Thymus (tissue), 11 donors: ENCODE measurements at regions not wholly inside any gene's neighbourhood (a gene's known extent, or its start where the extent isn't known, plus 50 kb on each side); places are given as distances from the start of the nearest gene placed in this dataset.

Source experiments
- DNase-seq, 9 donors: peaks; one replicate each; pipeline ENCODE4 v3.0.0-alpha.2; 2013; ENCODE audit warnings: low spot score in 9 of 9, low read depth in 6 of 9, missing footprints in 1 of 9
- H3K27ac ChIP-seq, 2 donors: one replicate each; pipeline ENCODE4 v1.5.1; 2013; ENCODE audit warnings: control low read depth in 1 of 2, low read depth in 1 of 2, low read length in 1 of 2, mild to moderate bottlenecking in 1 of 2, moderate library complexity in 1 of 2
- H3K27me3 ChIP-seq, 2 donors: one replicate each; pipeline ENCODE4 v1.5.1; 2013; ENCODE audit warnings: low read length in 1 of 2; ENCODE audit not compliant: control insufficient read depth in 2 of 2, insufficient read depth in 1 of 2
- H3K36me3 ChIP-seq, 2 donors: one replicate each; pipeline ENCODE4 v1.5.1; 2013; ENCODE audit warnings: low read length in 1 of 2, mild to moderate bottlenecking in 1 of 2, moderate library complexity in 1 of 2; ENCODE audit not compliant: control insufficient read depth in 2 of 2, insufficient read depth in 2 of 2
- H3K4me1 ChIP-seq, 2 donors: one replicate each; pipeline ENCODE4 v1.5.1; 2013; ENCODE audit warnings: low read length in 2 of 2; ENCODE audit not compliant: control insufficient read depth in 2 of 2, insufficient read depth in 2 of 2
- H3K4me3 ChIP-seq, 2 donors: one replicate each; pipeline ENCODE4 v1.5.1; 2013; ENCODE audit warnings: low read length in 2 of 2, control low read depth in 1 of 2, mild to moderate bottlenecking in 1 of 2
- H3K9me3 ChIP-seq, 2 donors: one replicate each; pipeline ENCODE4 v1.5.1; 2013; ENCODE audit warnings: low read length in 1 of 2, mild to moderate bottlenecking in 1 of 2; ENCODE audit not compliant: control insufficient read depth in 2 of 2, insufficient read depth in 1 of 2
- WGBS: extraction: QIAGEN DNeasy Blood & Tissue Kit; methylation state at CpG from one replicate; pipeline ENCODE4 v1.1.7; 2013; 5-methylcytosine and 5-hydroxymethylcytosine counted together
- donor health status: healthy.

GRCh38 chr7:46191296-46191695 is 270.2 kb upstream of the IGFBP3 start:
- Histone ChIP-seq H3K36me3 (no peaks in the 10 kb centered on the region), H3K27me3 (no peaks in the 10 kb centered on the region), H3K4me1 (no peaks in the 10 kb centered on the region), H3K4me3 (no peak overlapping the region), H3K27ac (no peak overlapping the region), H3K9me3 (no peaks in the 10 kb centered on the region)
- no peak for DNase-seq
- 96% methylated on average over 3 of the region's 3 CpGs for WGBS

GRCh38 chr7:46189255-46189790 is 268.3 kb upstream of the IGFBP3 start:
- Histone ChIP-seq H3K9me3 (no peaks in the 10 kb centered on the region), H3K27ac (no peak overlapping the region), H3K4me1 (no peaks in the 10 kb centered on the region), H3K4me3 (no peak overlapping the region), H3K36me3 (no peaks in the 10 kb centered on the region), H3K27me3 (no peaks in the 10 kb centered on the region)
- no peak for DNase-seq
- WGBS: 86% methylated on average over 4 of the region's 4 CpGs

- Histone ChIP-seq H3K4me3 (no peak overlapping the region), H3K9me3 (no peaks in the 10 kb centered on the region), H3K27me3 (no peaks in the 10 kb centered on the region), H3K36me3 (no peaks in the 10 kb centered on the region), H3K27ac (no peak overlapping the region), H3K4me1 (no peaks in the 10 kb centered on the region)
- no peak for DNase-seq
- WGBS: 91% methylated on average over 1 of the region's 1 CpG
These were observed 265.1 kb upstream of the IGFBP3 start for GRCh38 chr7:46186131-46186530.

GRCh38 chr7:46179061-46179610 is 258.1 kb upstream of the IGFBP3 start:
- no peaks in the 10 kb centered on the region for H3K9me3 ChIP-seq
- H3K4me1 ChIP-seq: no peaks in the 10 kb centered on the region
- H3K27ac ChIP-seq: no peak overlapping the region
- no peaks in the 10 kb centered on the region for H3K27me3 ChIP-seq
- H3K36me3 ChIP-seq: no peaks in the 10 kb centered on the region
- H3K4me3 ChIP-seq: no peak overlapping the region
- DNase-seq: no peak
- 87% methylated on average over 2 of the region's 2 CpGs for WGBS

- Histone ChIP-seq H3K36me3 (no peaks in the 10 kb centered on the region), H3K4me3 (no peak overlapping the region), H3K27me3 (no peaks in the 10 kb centered on the region), H3K9me3 (no peaks in the 10 kb centered on the region), H3K4me1 (no peaks in the 10 kb centered on the region), H3K27ac (no peak overlapping the region)
- no peak for DNase-seq
These were observed 257.6 kb upstream of the IGFBP3 start for GRCh38 chr7:46178661-46179060.

GRCh38 chr7:46177821-46178220 is 256.7 kb upstream of the IGFBP3 start:
- no peak for DNase-seq
- H3K27ac ChIP-seq: no peak overlapping the region
- no peak overlapping the region for H3K4me3 ChIP-seq
- 83% methylated on average over 2 of the region's 2 CpGs for WGBS
- H3K27me3 ChIP-seq: no peaks in the 10 kb centered on the region
- H3K4me1 ChIP-seq: no peaks in the 10 kb centered on the region
- H3K9me3 ChIP-seq: no peaks in the 10 kb centered on the region
- no peaks in the 10 kb centered on the region for H3K36me3 ChIP-seq

- no peak for DNase-seq
These were observed 254.1 kb upstream of the IGFBP3 start for GRCh38 chr7:46175221-46175620.

GRCh38 chr7:46174196-46174580 is 253.1 kb upstream of the IGFBP3 start:
- H3K36me3 ChIP-seq: no peaks in the 10 kb centered on the region
- no peak overlapping the region for H3K4me3 ChIP-seq
- no peak overlapping the region for H3K27ac ChIP-seq
- no peaks in the 10 kb centered on the region for H3K4me1 ChIP-seq
- 76% methylated on average over 2 of the region's 2 CpGs for WGBS
- H3K9me3 ChIP-seq: no peaks in the 10 kb centered on the region
- no peaks in the 10 kb centered on the region for H3K27me3 ChIP-seq
- DNase-seq: no peak

More at GRCh38 chr7:46175221-46175620, 254.1 kb upstream of the IGFBP3 start:
- 78% methylated on average over 5 of the region's 5 CpGs for WGBS
- no peaks in the 10 kb centered on the region for H3K4me1 ChIP-seq
- H3K4me3 ChIP-seq: no peak overlapping the region
- H3K27me3 ChIP-seq: no peaks in the 10 kb centered on the region
- no peak overlapping the region for H3K27ac ChIP-seq
- no peaks in the 10 kb centered on the region for H3K9me3 ChIP-seq
- H3K36me3 ChIP-seq: no peaks in the 10 kb centered on the region

GRCh38 chr7:46173476-46174195 is 252.6 kb upstream of the IGFBP3 start:
- no peak overlapping the region for H3K27ac ChIP-seq
- H3K9me3 ChIP-seq: no peaks in the 10 kb centered on the region

More at GRCh38 chr7:46173476-46174195, 252.6 kb upstream of the IGFBP3 start:
- no peaks in the 10 kb centered on the region for H3K4me1 ChIP-seq
- no peaks in the 10 kb centered on the region for H3K27me3 ChIP-seq
- no peaks in the 10 kb centered on the region for H3K36me3 ChIP-seq
- DNase-seq: no peak
- H3K4me3 ChIP-seq: no peak overlapping the region
- 67% methylated on average over 14 of the region's 14 CpGs for WGBS
